ENCODE measurements at regions not wholly inside any gene's neighbourhood (a gene's known extent, or its start where the extent isn't known, plus 50 kb on each side); places are given as distances from the start of the nearest gene placed in this dataset.

DNA sequence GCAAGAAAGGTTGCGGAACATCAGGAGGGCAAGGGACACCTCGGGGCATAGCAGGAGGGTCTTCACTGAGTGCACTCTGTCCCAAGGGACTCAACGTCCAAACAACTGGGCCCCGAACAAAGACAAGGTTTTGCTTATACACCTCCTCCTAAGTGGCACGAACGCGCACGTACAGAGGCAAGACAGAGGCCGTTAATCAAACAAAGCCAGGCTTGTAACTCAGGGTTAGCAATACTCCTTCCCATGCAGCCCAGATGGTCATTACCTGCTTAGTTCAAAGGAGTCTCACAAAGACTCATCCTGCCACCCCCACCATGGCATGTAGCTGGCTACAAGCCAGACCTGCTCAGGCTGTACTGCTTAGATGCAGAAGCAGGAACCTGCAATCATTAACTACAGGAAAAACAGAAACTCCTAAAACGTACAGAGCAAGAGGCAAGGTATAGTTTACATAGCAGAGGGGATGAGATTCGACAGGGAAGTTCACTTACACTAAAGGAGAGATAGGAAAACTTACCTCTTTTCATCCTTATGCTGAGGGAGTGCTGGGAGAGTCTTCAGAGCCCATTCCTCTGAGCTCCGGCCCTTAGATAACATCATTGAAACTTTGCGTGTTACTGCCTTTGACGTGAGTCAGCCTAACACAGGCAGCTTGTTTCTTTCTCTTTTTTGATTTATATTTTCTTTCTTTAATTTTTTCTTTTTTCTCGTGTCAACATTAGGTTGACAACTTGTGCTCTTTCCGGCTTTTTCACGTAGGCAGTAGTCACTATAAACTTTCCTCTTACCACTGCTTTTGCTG, 1319.1 kb downstream of the TMEM121 start:
- POLR2A ChIA-PET, result interaction anchor here (0.7 kb wide), 1 partner anchor 27 kb away, joined by 3 read pairs; no protein-coding TSS in a partner anchor

DNA sequence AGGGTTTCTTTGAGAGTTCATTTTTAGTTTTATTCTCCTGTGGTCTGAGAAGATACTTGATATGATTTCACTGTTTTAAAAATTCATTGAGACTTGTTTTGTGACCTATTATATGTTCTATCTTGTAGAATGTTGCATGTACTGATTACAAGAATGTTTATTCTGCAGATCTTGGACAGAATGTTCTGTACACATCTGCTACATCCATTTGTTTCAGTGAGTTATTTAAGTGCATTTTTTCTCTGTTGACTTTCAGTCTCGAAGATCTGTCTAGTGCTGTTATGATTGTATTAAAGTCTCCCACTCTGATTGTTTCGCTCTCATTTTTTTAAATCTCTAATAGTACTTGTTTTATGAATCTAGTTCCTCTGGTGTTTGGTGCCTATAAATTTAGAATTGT, 1319.8 kb downstream of the TMEM121 start:
- peak overlapping the region; percentile 29 for H3K4me3 Mint-ChIP-seq
- DNase-seq, result no peak
- H3K27ac Mint-ChIP-seq, result no peak overlapping the region
- CTCF ChIA-PET, result interaction anchor here (5.3 to 5.4 kb wide), 2 partner anchors 15 to 28 kb away, joined by 59 to 84 read pairs; no protein-coding TSS in a partner anchor
- ATAC-seq, result no peak
- H3K9me3 Mint-ChIP-seq (ENCODE audit: insufficient read depth), result no peaks in the 10 kb centered on the region
- H3K4me1 Mint-ChIP-seq (ENCODE audit: low read depth), result peaks cover 32% of the 10 kb centered on the region
- H3K36me3 Mint-ChIP-seq (ENCODE audit: low read depth), result no peaks in the 10 kb centered on the region
- H3K27me3 Mint-ChIP-seq (ENCODE audit: low read depth), result peaks cover 9% of the 10 kb centered on the region
- POLR2A ChIA-PET, result no interaction called here

More for the DNA sequence above, 1319.1 kb downstream of the TMEM121 start:
- peak overlapping the region; percentile 35 for H3K27ac Mint-ChIP-seq
- peaks cover 32% of the 10 kb centered on the region for H3K4me1 Mint-ChIP-seq (ENCODE audit: low read depth)
- peak; percentile 46 for DNase-seq
- H3K9me3 Mint-ChIP-seq (ENCODE audit: insufficient read depth), result no peaks in the 10 kb centered on the region
- H3K27me3 Mint-ChIP-seq (ENCODE audit: low read depth), result peaks cover 9% of the 10 kb centered on the region
- CTCF ChIA-PET, result interaction anchor here (5.3 to 5.4 kb wide), 2 partner anchors 14 to 29 kb away, joined by 59 to 84 read pairs; no protein-coding TSS in a partner anchor
- H3K36me3 Mint-ChIP-seq (ENCODE audit: low read depth), result no peaks in the 10 kb centered on the region
- ATAC-seq, result peak; percentile 42
- H3K4me3 Mint-ChIP-seq, result peak overlapping the region; percentile 58

- ChIA-PET CTCF (interaction anchor here (0.8 to 5.4 kb wide), 10 partner anchors 9 to 243 kb away, joined by 3 to 84 read pairs (median 3); no protein-coding TSS in a partner anchor), POLR2A (no interaction called here)
- ATAC-seq (no peak), DNase-seq (peak; percentile 34)
- Mint-ChIP-seq H3K4me1 (ENCODE audit: low read depth) (peaks cover 28% of the 10 kb centered on the region), H3K4me3 (no peak overlapping the region), H3K9me3 (ENCODE audit: insufficient read depth) (no peaks in the 10 kb centered on the region), H3K27me3 (ENCODE audit: low read depth) (peaks cover 14% of the 10 kb centered on the region), H3K36me3 (ENCODE audit: low read depth) (no peaks in the 10 kb centered on the region), H3K27ac (no peak overlapping the region)
Observed at GRCh38 chr14:106848330-106849121, 1322.1 kb downstream of the TMEM121 start.

- Mint-ChIP-seq H3K36me3 (ENCODE audit: low read depth) (no peaks in the 10 kb centered on the region), H3K4me3 (no peak overlapping the region), H3K9me3 (ENCODE audit: insufficient read depth) (no peaks in the 10 kb centered on the region), H3K4me1 (ENCODE audit: low read depth) (peaks cover 10% of the 10 kb centered on the region), H3K27me3 (ENCODE audit: low read depth) (peaks cover 22% of the 10 kb centered on the region), H3K27ac (no peak overlapping the region)
- ATAC-seq, result no peak
- no peak for DNase-seq
- CTCF ChIA-PET, result interaction anchor here (1.0 to 1.2 kb wide), 2 partner anchors 22 to 25 kb away, joined by 4 to 5 read pairs; no protein-coding TSS in a partner anchor
- POLR2A ChIA-PET, result no interaction called here
Observed at GRCh38 chr14:106850913-106851825, 1324.8 kb downstream of the TMEM121 start.

- peaks cover 29% of the 10 kb centered on the region for H3K4me1 Mint-ChIP-seq (ENCODE audit: low read depth)
- peak; percentile 88 for DNase-seq
- no peaks in the 10 kb centered on the region for H3K36me3 Mint-ChIP-seq (ENCODE audit: low read depth)
- CTCF ChIA-PET, result interaction anchor here (0.6 to 9.5 kb wide), 32 partner anchors 8 to 455 kb away, joined by 3 to 193 read pairs (median 5); no protein-coding TSS in a partner anchor
- peaks cover 19% of the 10 kb centered on the region for H3K27me3 Mint-ChIP-seq (ENCODE audit: low read depth)
- H3K4me3 Mint-ChIP-seq, result peak overlapping the region; percentile 21
- POLR2A ChIA-PET, result interaction anchor here (0.9 to 1.2 kb wide), 4 partner anchors 27 to 82 kb away, joined by 3 to 4 read pairs (median 3); no protein-coding TSS in a partner anchor
- no peaks in the 10 kb centered on the region for H3K9me3 Mint-ChIP-seq (ENCODE audit: insufficient read depth)
- peak; percentile 86 for ATAC-seq
- H3K27ac Mint-ChIP-seq, result no peak overlapping the region
Observed at GRCh38 chr14:106872611-106873446, 1346.4 kb downstream of the TMEM121 start.

DNA sequence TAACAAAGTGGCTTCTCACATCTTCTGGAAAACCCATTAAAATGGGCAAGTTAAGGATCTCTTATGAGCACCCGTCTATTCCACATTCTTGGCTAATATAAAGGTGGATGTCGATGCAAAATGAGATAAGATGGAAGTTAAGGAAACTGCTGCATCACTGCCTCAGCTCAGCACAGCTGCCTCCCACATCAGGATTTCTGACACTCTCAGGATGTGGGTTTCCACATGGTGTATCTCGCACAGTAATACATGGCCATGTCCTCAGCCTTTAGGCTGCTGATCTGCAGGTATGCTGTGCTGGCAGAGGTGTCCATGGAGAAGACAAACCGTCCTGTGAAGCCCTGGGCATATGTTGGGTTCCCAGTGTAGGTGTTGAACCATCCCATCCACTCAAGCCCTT, 1348.0 kb downstream of the TMEM121 start:
- Mint-ChIP-seq H3K27ac (no peak overlapping the region), H3K27me3 (ENCODE audit: low read depth) (peaks cover 15% of the 10 kb centered on the region), H3K4me3 (no peak overlapping the region), H3K4me1 (ENCODE audit: low read depth) (peaks cover 29% of the 10 kb centered on the region), H3K9me3 (ENCODE audit: insufficient read depth) (no peaks in the 10 kb centered on the region), H3K36me3 (ENCODE audit: low read depth) (no peaks in the 10 kb centered on the region)
- DNase-seq, result peak; percentile 32
- ChIA-PET CTCF (interaction anchor here (1.4 to 9.5 kb wide), 12 partner anchors 8 to 133 kb away, joined by 3 to 193 read pairs (median 16); no protein-coding TSS in a partner anchor), POLR2A (no interaction called here)
- no peak for ATAC-seq

GRCh38 chr14:106875503-106875902, 1349.1 kb downstream of the TMEM121 start:
- no peak overlapping the region for H3K27ac Mint-ChIP-seq
- no peak overlapping the region for H3K4me3 Mint-ChIP-seq
- ATAC-seq (no peak), DNase-seq (peak; percentile 62)
- no peaks in the 10 kb centered on the region for H3K9me3 Mint-ChIP-seq (ENCODE audit: insufficient read depth)
- peaks cover 15% of the 10 kb centered on the region for H3K27me3 Mint-ChIP-seq (ENCODE audit: low read depth)
- no peaks in the 10 kb centered on the region for H3K36me3 Mint-ChIP-seq (ENCODE audit: low read depth)
- H3K4me1 Mint-ChIP-seq (ENCODE audit: low read depth), result peaks cover 29% of the 10 kb centered on the region
- ChIA-PET POLR2A (interaction anchor here (0.9 kb wide), 1 partner anchor 45 kb away, joined by 3 read pairs; no protein-coding TSS in a partner anchor), CTCF (interaction anchor here (0.6 to 9.5 kb wide), 8 partner anchors 17 to 116 kb away, joined by 3 to 193 read pairs (median 4); no protein-coding TSS in a partner anchor)

DNA sequence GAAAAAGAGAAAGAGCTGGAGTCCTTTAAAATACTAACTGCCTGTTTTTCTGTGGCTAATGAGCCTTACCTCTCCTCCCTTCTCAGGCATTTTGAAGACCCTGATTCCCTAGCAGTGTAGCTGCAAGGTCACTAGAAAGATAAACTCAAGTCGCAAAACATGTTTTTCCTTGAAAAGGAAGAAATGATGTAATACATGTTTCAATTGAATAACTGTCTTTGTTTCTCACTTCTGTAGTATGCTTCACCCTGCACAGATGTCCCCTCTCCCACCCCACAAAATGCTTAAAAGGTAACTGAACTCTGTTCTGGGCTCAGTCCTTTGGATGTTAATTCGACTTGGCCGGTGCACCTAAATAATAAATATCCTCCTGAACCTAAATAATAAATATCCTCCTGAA, 1350.3 kb downstream of the TMEM121 start:
- CTCF ChIA-PET, result interaction anchor here (1.0 to 9.5 kb wide), 4 partner anchors 25 to 87 kb away, joined by 3 to 193 read pairs (median 4); no protein-coding TSS in a partner anchor
- peaks cover 20% of the 10 kb centered on the region for H3K27me3 Mint-ChIP-seq (ENCODE audit: low read depth)

DNA sequence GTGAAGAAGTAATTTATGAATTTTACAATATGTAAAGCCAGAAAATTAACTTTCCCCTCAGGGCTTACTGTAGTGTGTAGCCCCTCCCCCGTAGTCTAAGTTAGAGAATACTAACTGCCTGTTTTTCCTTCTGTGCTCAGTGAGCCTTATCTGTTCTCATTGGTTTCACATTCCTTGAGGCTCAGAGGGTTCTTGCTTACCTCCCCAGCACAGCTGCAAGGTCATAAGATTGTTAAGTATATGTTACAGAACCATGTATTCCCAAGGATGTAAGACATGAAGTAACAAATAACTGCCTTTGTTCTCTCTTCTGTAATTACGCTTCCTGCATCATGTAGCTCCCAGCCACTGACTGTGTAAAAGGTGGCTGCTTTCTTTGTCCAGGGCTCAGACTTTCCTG, 1351.1 kb downstream of the TMEM121 start:
- Mint-ChIP-seq H3K27me3 (ENCODE audit: low read depth) (peaks cover 20% of the 10 kb centered on the region), H3K4me1 (ENCODE audit: low read depth) (peaks cover 26% of the 10 kb centered on the region), H3K27ac (no peak overlapping the region), H3K36me3 (ENCODE audit: low read depth) (no peaks in the 10 kb centered on the region), H3K9me3 (ENCODE audit: insufficient read depth) (no peaks in the 10 kb centered on the region), H3K4me3 (no peak overlapping the region)
- ATAC-seq, result no peak
- no peak for DNase-seq
- CTCF ChIA-PET, result interaction anchor here (1.0 to 9.5 kb wide), 3 partner anchors 38 to 87 kb away, joined by 3 to 193 read pairs (median 3); no protein-coding TSS in a partner anchor
- POLR2A ChIA-PET, result no interaction called here

More for the DNA sequence above, 1350.3 kb downstream of the TMEM121 start:
- ATAC-seq (no peak), DNase-seq (no peak)
- Mint-ChIP-seq H3K4me1 (ENCODE audit: low read depth) (peaks cover 29% of the 10 kb centered on the region), H3K36me3 (ENCODE audit: low read depth) (no peaks in the 10 kb centered on the region), H3K27ac (no peak overlapping the region), H3K9me3 (ENCODE audit: insufficient read depth) (no peaks in the 10 kb centered on the region), H3K4me3 (no peak overlapping the region)
- POLR2A ChIA-PET, result no interaction called here

DNA sequence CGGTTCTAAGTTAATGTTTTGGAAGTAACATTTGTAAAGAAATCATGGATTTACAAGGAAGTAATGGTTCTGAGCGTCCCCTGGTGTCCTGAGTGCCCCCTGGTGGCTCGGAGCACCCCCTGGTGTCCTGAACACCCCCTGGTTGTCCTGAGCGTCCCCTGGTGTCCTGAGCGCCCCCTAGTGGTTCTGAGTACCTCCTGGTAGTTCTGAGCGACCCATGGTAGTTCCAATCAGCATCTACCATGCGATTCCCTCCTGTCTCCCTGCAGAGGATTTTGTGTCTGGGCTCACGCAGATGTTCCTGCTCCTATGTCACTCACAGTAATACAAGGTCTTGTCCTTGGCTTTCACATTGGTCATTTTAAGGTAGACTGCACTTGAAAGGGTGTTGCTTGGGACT, 1352.9 kb downstream of the TMEM121 start:
- Mint-ChIP-seq H3K4me1 (ENCODE audit: low read depth) (peaks cover 12% of the 10 kb centered on the region), H3K4me3 (no peak overlapping the region), H3K9me3 (ENCODE audit: insufficient read depth) (no peaks in the 10 kb centered on the region)

More for the DNA sequence above, 1352.9 kb downstream of the TMEM121 start:
- peaks cover 20% of the 10 kb centered on the region for H3K27me3 Mint-ChIP-seq (ENCODE audit: low read depth)
- peak; percentile 82 for DNase-seq
- no peaks in the 10 kb centered on the region for H3K36me3 Mint-ChIP-seq (ENCODE audit: low read depth)
- POLR2A ChIA-PET, result no interaction called here
- ATAC-seq, result peak; percentile 90
- CTCF ChIA-PET, result interaction anchor here (0.8 to 9.5 kb wide), 5 partner anchors 19 to 49 kb away, joined by 3 to 193 read pairs (median 3); no protein-coding TSS in a partner anchor
- no peak overlapping the region for H3K27ac Mint-ChIP-seq

Measured in activated CD8-positive, alpha-beta T cell treated with anti-CD3 and anti-CD28 coated beads, Interleukin-2, amount 10 ng/mL, durations not matched to agents 7 days and 5 days (primary cell).